IPS-18c (cell line): ENCODE measurements at regions not wholly inside any gene's neighbourhood (a gene's known extent, or its start where the extent isn't known, plus 50 kb on each side); places are given as distances from the start of the nearest gene placed in this dataset.
"Not testable (repeated sequence)": the region's sequence is repeated elsewhere in the genome, so short reads cannot be mapped to it uniquely, and the experiment has no call there.

ENCODE experiments used
- H3K4me3 ChIP-seq: 2 replicates; pipeline ENCODE4 v1.7.0; 2013; ENCODE audit warnings: low read depth, mild to moderate bottlenecking, low read length, moderate library complexity; ENCODE audit not compliant: insufficient read depth
- H3K9me3 ChIP-seq: one replicate; pipeline ENCODE4 v1.6.1; 2013; ENCODE audit warnings: mild to moderate bottlenecking, low read length, moderate library complexity; ENCODE audit not compliant: control insufficient read depth, insufficient read depth

GRCh38 chr15:93780073-93780472, 451.3 kb upstream of the MCTP2 start:
- Histone ChIP-seq H3K9me3 (no peaks in the 10 kb centered on the region), H3K4me3 (no peak overlapping the region)

DNA sequence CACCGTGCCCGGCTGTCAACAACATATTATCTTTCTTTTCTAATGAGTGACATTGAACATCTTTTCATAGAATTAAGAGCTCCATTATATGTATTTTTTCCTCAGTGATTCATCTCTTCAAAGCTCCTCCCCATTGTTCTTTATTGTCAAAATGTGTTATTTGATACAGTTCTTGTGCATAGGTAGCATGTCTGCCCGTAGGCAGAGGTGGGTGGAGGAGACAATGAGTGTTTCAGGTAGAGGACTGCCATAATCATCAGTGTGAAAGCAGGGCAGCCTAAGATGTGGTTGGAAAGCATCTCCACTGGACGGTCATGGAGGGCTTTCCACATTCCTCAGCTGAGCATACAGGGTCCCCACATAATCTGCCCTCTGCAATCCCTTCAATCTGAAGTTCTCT, 452.0 kb upstream of the MCTP2 start:
- H3K9me3 ChIP-seq: no peaks in the 10 kb centered on the region
- H3K4me3 ChIP-seq: no peak overlapping the region

DNA sequence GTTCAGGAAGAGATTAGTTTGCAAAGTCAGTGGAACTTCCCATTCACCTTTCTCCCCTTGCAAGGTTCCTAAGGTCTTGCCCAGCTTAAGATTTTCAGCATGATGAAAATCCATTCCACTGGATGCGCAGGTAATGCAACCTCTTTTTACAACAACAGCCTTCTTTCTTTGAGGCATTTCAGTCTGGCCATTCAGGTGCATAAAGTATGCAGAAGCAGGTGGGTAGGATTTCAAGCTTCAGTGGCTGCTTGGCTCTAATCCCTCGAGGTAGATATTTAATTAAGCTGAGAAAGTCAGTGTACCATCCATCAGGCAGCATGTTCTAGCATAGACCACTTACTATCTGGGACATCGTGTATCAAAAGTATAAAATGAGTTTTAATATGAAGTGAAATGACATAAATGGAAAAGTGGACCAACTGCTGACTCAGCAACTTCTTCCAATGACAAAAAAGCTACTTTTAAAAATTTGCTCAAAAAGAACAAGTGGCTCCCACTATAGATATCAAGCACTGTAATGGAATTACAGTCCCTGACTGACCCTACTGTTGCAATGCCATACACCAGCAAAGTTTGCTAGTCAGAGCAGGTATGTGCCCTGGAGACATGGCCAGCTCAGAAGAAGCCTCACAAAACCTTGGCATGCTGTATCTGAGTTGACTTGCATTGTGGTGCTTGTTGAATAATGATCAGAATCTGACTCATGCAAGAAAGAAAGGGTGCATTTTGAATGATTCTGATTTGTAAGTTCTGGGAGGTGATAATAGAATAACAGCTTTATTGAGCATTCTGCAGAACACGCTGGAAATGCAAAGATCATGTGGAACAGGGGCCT, 459.9 kb upstream of the MCTP2 start:
- Histone ChIP-seq H3K4me3 (no peak overlapping the region), H3K9me3 (peaks cover 2% of the 10 kb centered on the region)

DNA sequence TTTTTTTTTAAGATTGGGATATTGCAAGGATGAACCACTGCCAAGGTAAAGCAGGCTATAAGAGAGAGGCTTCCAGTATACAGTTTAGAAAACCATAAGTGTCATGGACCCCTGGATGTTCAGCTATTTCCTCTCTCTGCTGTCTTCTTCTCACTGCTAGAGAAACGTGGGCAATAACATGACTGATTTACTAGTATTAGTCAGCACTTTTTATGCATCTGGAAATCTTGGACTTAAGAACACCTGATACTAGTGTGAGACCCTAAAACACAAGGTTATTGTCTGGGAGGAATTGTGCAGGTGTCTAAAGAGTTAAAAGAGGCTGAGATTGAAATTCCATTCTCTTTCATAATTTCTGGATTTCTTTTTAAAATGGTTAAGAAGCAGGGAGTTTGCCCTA, 460.6 kb upstream of the MCTP2 start:
- Histone ChIP-seq H3K4me3 (no peak overlapping the region), H3K9me3 (peaks cover 2% of the 10 kb centered on the region)

GRCh38 chr15:93762036-93762435, 469.3 kb upstream of the MCTP2 start:
- H3K4me3 ChIP-seq: no peak overlapping the region
- H3K9me3 ChIP-seq: peaks cover 4% of the 10 kb centered on the region

DNA sequence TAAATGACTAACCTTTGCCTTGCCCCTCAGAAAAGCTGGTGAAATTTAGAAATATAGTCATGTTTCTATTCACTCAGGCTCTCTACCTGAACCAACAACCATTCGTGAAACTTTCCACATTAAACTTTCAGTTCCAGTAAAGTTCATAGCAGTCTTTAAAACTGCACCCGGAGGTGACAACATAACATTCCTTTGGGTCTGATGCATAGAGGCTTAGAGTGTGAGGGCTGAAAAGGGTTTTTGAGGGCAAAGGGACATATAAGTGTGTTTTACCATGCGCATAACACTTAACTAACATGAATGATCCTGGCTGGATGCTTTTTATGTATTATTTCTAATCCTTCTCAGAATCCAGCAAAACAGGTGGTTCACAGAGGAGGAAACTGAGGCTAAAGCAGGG, 471.7 kb upstream of the MCTP2 start:
- Histone ChIP-seq H3K9me3 (peaks cover 4% of the 10 kb centered on the region), H3K4me3 (no peak overlapping the region)

DNA sequence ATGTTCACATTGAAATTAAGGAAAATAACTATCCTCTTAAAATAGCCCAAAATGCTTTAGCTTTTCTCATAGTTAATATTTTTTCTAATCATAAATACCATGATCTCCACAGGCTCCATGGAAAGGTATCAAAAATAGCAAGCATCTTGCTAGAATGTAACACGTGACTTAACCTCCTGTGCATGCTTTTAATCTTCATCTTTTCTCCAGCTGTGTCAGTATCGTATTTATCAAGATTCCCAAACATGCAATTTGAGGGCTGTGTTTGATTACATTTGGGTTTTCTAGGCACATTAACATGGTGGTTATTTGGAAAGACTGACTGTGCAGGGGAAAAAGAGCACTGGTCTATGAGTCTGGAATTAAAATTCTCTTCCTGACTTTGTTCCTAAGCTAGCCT, 472.5 kb upstream of the MCTP2 start:
- H3K9me3 ChIP-seq: peaks cover 4% of the 10 kb centered on the region

GRCh38 chr15:93748710-93749109, 482.7 kb upstream of the MCTP2 start:
- no peak overlapping the region for H3K4me3 ChIP-seq

More for the DNA sequence above, 472.5 kb upstream of the MCTP2 start:
- H3K4me3 ChIP-seq: no peak overlapping the region

GRCh38 chr15:93734976-93735375, 496.4 kb upstream of the MCTP2 start:
- H3K4me3 ChIP-seq, H3K9me3 ChIP-seq: not testable (repeated sequence)

More at GRCh38 chr15:93748710-93749109, 482.7 kb upstream of the MCTP2 start:
- H3K9me3 ChIP-seq: peaks cover 4% of the 10 kb centered on the region

GRCh38 chr15:93730724-93731123, 500.6 kb upstream of the MCTP2 start:
- H3K4me3 ChIP-seq: no peak overlapping the region
- H3K9me3 ChIP-seq: no peaks in the 10 kb centered on the region

GRCh38 chr15:93722165-93722564, 509.2 kb upstream of the MCTP2 start:
- H3K9me3 ChIP-seq: no peaks in the 10 kb centered on the region
- H3K4me3 ChIP-seq: no peak overlapping the region

- Histone ChIP-seq H3K9me3 (no peaks in the 10 kb centered on the region), H3K4me3 (no peak overlapping the region)
These were observed 510.8 kb upstream of the MCTP2 start for GRCh38 chr15:93720607-93721006.

DNA sequence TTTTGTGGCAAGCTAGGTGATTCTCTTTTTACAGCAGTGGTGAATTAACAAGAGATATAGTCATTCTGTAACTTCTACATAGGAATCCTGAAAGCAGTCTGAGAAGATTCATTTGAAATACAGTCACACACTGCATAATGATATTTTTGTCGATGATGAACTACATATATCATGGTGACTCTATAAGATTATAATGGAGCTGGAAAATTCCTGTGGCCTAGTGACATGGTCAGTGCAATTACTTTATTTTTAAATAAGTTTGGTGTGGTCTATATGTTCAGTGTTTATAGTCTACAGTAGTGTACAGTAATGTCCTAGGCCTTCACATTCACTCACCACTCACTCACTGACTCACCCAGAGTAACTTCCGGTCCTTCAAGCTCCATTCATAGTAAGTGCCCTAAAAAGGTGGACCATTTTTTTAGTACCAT, 511.4 kb upstream of the MCTP2 start:
- Histone ChIP-seq H3K4me3 (no peak overlapping the region), H3K9me3 (no peaks in the 10 kb centered on the region)

DNA sequence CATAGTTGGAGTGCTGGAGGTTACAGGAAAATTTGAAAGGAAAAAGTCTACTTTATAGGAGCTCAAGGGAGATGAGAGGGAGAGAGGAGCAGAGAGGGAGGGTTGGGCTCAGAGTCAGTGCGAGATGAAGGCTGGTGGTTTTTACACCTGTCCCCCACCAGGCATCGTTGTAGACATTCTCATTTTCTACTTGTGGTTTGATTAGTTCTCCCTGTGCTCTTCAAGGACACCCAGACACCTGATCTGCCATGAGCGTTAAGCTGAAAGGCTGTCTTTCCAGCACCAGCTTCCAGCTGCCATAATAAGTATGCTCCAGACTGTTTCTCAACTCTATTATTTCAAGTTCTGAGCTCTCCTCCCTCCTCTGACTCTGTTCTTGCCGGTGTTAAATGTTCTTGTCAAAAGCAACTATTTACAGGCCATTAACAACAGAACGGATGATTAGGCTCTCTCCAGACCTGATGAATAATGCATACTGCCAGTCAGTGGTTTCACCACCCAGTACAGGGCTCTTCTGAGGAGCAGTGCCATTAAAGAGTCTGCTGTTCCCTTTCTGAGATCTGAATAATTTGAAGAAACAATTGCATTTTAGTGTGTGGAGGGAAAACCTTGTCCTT, 514.6 kb upstream of the MCTP2 start:
- no peaks in the 10 kb centered on the region for H3K9me3 ChIP-seq
- no peak overlapping the region for H3K4me3 ChIP-seq

- H3K4me3 ChIP-seq: no peak overlapping the region
- no peaks in the 10 kb centered on the region for H3K9me3 ChIP-seq
These were observed 521.7 kb upstream of the MCTP2 start for GRCh38 chr15:93709708-93710107.

- Histone ChIP-seq H3K4me3 (no peak overlapping the region), H3K9me3 (no peaks in the 10 kb centered on the region)
These were observed 522.5 kb upstream of the MCTP2 start for GRCh38 chr15:93708724-93709445.

GRCh38 chr15:93707751-93708150, 523.6 kb upstream of the MCTP2 start:
- no peaks in the 10 kb centered on the region for H3K9me3 ChIP-seq
- H3K4me3 ChIP-seq: no peak overlapping the region
